ENCODE measurements at regions not wholly inside any gene's neighbourhood (a gene's known extent, or its start where the extent isn't known, plus 50 kb on each side); places are given as distances from the start of the nearest gene placed in this dataset.

- no peaks in the 10 kb centered on the region for H3K4me1 ChIP-seq (ENCODE audit: control insufficient read depth in 2 of 2, insufficient read depth in 2 of 2, low read length in 2 of 2)
- no peak overlapping the region for H3K27ac ChIP-seq (ENCODE audit: low read depth in 2 of 2, low read length in 2 of 2)
- H3K9ac ChIP-seq (ENCODE audit: low read depth in 1 of 2, low read length in 2 of 2): no peak overlapping the region
- H3K4me3 ChIP-seq (ENCODE audit: low read length in 2 of 2): no peak overlapping the region
- H3K27me3 ChIP-seq (ENCODE audit: control insufficient read depth in 2 of 2, insufficient read depth in 2 of 2, low read length in 2 of 2): no peaks in the 10 kb centered on the region
- H3K9me3 ChIP-seq (ENCODE audit: control insufficient read depth in 2 of 2, low read length in 2 of 2): no peaks in the 10 kb centered on the region
- H3K36me3 ChIP-seq (ENCODE audit: control insufficient read depth in 2 of 2, insufficient read depth in 2 of 2, low read length in 2 of 2): no peaks in the 10 kb centered on the region
Measured at GRCh38 chr2:188705191-188705590, 269.0 kb upstream of the COL3A1 start.

- no peaks in the 10 kb centered on the region for H3K27me3 ChIP-seq (ENCODE audit: control insufficient read depth in 2 of 2, insufficient read depth in 2 of 2, low read length in 2 of 2)
- no peaks in the 10 kb centered on the region for H3K9me3 ChIP-seq (ENCODE audit: control insufficient read depth in 2 of 2, low read length in 2 of 2)
- no peaks in the 10 kb centered on the region for H3K36me3 ChIP-seq (ENCODE audit: control insufficient read depth in 2 of 2, insufficient read depth in 2 of 2, low read length in 2 of 2)
- no peak overlapping the region for H3K4me3 ChIP-seq (ENCODE audit: low read length in 2 of 2)
- no peak overlapping the region for H3K9ac ChIP-seq (ENCODE audit: low read depth in 1 of 2, low read length in 2 of 2)
- H3K27ac ChIP-seq (ENCODE audit: low read depth in 2 of 2, low read length in 2 of 2): no peak overlapping the region
- H3K4me1 ChIP-seq (ENCODE audit: control insufficient read depth in 2 of 2, insufficient read depth in 2 of 2, low read length in 2 of 2): no peaks in the 10 kb centered on the region
Measured at GRCh38 chr2:188713961-188714360, 260.2 kb upstream of the COL3A1 start.

GRCh38 chr2:188720811-188721605 lies 253.2 kb upstream of the COL3A1 start:
- no peaks in the 10 kb centered on the region for H3K27me3 ChIP-seq (ENCODE audit: control insufficient read depth in 2 of 2, insufficient read depth in 2 of 2, low read length in 2 of 2)
- H3K27ac ChIP-seq (ENCODE audit: low read depth in 2 of 2, low read length in 2 of 2): no peak overlapping the region
- no peak overlapping the region for H3K9ac ChIP-seq (ENCODE audit: low read depth in 1 of 2, low read length in 2 of 2)
- H3K9me3 ChIP-seq (ENCODE audit: control insufficient read depth in 2 of 2, low read length in 2 of 2): no peaks in the 10 kb centered on the region
- H3K4me1 ChIP-seq (ENCODE audit: control insufficient read depth in 2 of 2, insufficient read depth in 2 of 2, low read length in 2 of 2): no peaks in the 10 kb centered on the region
- no peak overlapping the region for H3K4me3 ChIP-seq (ENCODE audit: low read length in 2 of 2)
- no peaks in the 10 kb centered on the region for H3K36me3 ChIP-seq (ENCODE audit: control insufficient read depth in 2 of 2, insufficient read depth in 2 of 2, low read length in 2 of 2)

- Histone ChIP-seq H3K9ac (ENCODE audit: low read depth in 1 of 2, low read length in 2 of 2) (no peak overlapping the region), H3K27me3 (ENCODE audit: control insufficient read depth in 2 of 2, insufficient read depth in 2 of 2, low read length in 2 of 2) (no peaks in the 10 kb centered on the region), H3K9me3 (ENCODE audit: control insufficient read depth in 2 of 2, low read length in 2 of 2) (no peaks in the 10 kb centered on the region), H3K4me3 (ENCODE audit: low read length in 2 of 2) (no peak overlapping the region), H3K36me3 (ENCODE audit: control insufficient read depth in 2 of 2, insufficient read depth in 2 of 2, low read length in 2 of 2) (no peaks in the 10 kb centered on the region), H3K27ac (ENCODE audit: low read depth in 2 of 2, low read length in 2 of 2) (no peak overlapping the region), H3K4me1 (ENCODE audit: control insufficient read depth in 2 of 2, insufficient read depth in 2 of 2, low read length in 2 of 2) (no peaks in the 10 kb centered on the region)
Measured at GRCh38 chr2:188721784-188722183, 252.4 kb upstream of the COL3A1 start.

- no peak overlapping the region for H3K9ac ChIP-seq (ENCODE audit: low read depth in 1 of 2, low read length in 2 of 2)
- H3K27ac ChIP-seq (ENCODE audit: low read depth in 2 of 2, low read length in 2 of 2): no peak overlapping the region
Measured at GRCh38 chr2:188725746-188726360, 248.3 kb upstream of the COL3A1 start.

GRCh38 chr2:188726626-188727247 lies 247.4 kb upstream of the COL3A1 start:
- no peaks in the 10 kb centered on the region for H3K9me3 ChIP-seq (ENCODE audit: control insufficient read depth in 2 of 2, low read length in 2 of 2)
- H3K9ac ChIP-seq (ENCODE audit: low read depth in 1 of 2, low read length in 2 of 2): no peak overlapping the region
- no peak overlapping the region for H3K4me3 ChIP-seq (ENCODE audit: low read length in 2 of 2)
- no peak overlapping the region for H3K27ac ChIP-seq (ENCODE audit: low read depth in 2 of 2, low read length in 2 of 2)
- H3K4me1 ChIP-seq (ENCODE audit: control insufficient read depth in 2 of 2, insufficient read depth in 2 of 2, low read length in 2 of 2): no peaks in the 10 kb centered on the region
- no peaks in the 10 kb centered on the region for H3K36me3 ChIP-seq (ENCODE audit: control insufficient read depth in 2 of 2, insufficient read depth in 2 of 2, low read length in 2 of 2)
- H3K27me3 ChIP-seq (ENCODE audit: control insufficient read depth in 2 of 2, insufficient read depth in 2 of 2, low read length in 2 of 2): no peaks in the 10 kb centered on the region

More at GRCh38 chr2:188725746-188726360, 248.3 kb upstream of the COL3A1 start:
- H3K36me3 ChIP-seq (ENCODE audit: control insufficient read depth in 2 of 2, insufficient read depth in 2 of 2, low read length in 2 of 2): no peaks in the 10 kb centered on the region
- H3K4me3 ChIP-seq (ENCODE audit: low read length in 2 of 2): no peak overlapping the region
- no peaks in the 10 kb centered on the region for H3K9me3 ChIP-seq (ENCODE audit: control insufficient read depth in 2 of 2, low read length in 2 of 2)
- no peaks in the 10 kb centered on the region for H3K4me1 ChIP-seq (ENCODE audit: control insufficient read depth in 2 of 2, insufficient read depth in 2 of 2, low read length in 2 of 2)
- H3K27me3 ChIP-seq (ENCODE audit: control insufficient read depth in 2 of 2, insufficient read depth in 2 of 2, low read length in 2 of 2): no peaks in the 10 kb centered on the region

- H3K9ac ChIP-seq (ENCODE audit: low read depth in 1 of 2, low read length in 2 of 2): no peak overlapping the region
- H3K9me3 ChIP-seq (ENCODE audit: control insufficient read depth in 2 of 2, low read length in 2 of 2): no peaks in the 10 kb centered on the region
- no peak overlapping the region for H3K4me3 ChIP-seq (ENCODE audit: low read length in 2 of 2)
- H3K27ac ChIP-seq (ENCODE audit: low read depth in 2 of 2, low read length in 2 of 2): no peak overlapping the region
- no peaks in the 10 kb centered on the region for H3K4me1 ChIP-seq (ENCODE audit: control insufficient read depth in 2 of 2, insufficient read depth in 2 of 2, low read length in 2 of 2)
- H3K27me3 ChIP-seq (ENCODE audit: control insufficient read depth in 2 of 2, insufficient read depth in 2 of 2, low read length in 2 of 2): no peaks in the 10 kb centered on the region
- H3K36me3 ChIP-seq (ENCODE audit: control insufficient read depth in 2 of 2, insufficient read depth in 2 of 2, low read length in 2 of 2): no peaks in the 10 kb centered on the region
Measured at GRCh38 chr2:188727846-188728245, 246.3 kb upstream of the COL3A1 start.

- H3K9me3 ChIP-seq (ENCODE audit: control insufficient read depth in 2 of 2, low read length in 2 of 2): no peaks in the 10 kb centered on the region
- H3K27me3 ChIP-seq (ENCODE audit: control insufficient read depth in 2 of 2, insufficient read depth in 2 of 2, low read length in 2 of 2): no peaks in the 10 kb centered on the region
- no peaks in the 10 kb centered on the region for H3K36me3 ChIP-seq (ENCODE audit: control insufficient read depth in 2 of 2, insufficient read depth in 2 of 2, low read length in 2 of 2)
- H3K27ac ChIP-seq (ENCODE audit: low read depth in 2 of 2, low read length in 2 of 2): no peak overlapping the region
- H3K4me1 ChIP-seq (ENCODE audit: control insufficient read depth in 2 of 2, insufficient read depth in 2 of 2, low read length in 2 of 2): no peaks in the 10 kb centered on the region
- no peak overlapping the region for H3K4me3 ChIP-seq (ENCODE audit: low read length in 2 of 2)
- H3K9ac ChIP-seq (ENCODE audit: low read depth in 1 of 2, low read length in 2 of 2): no peak overlapping the region
Measured at GRCh38 chr2:188734691-188735090, 239.5 kb upstream of the COL3A1 start.

- H3K36me3 ChIP-seq (ENCODE audit: control insufficient read depth in 2 of 2, insufficient read depth in 2 of 2, low read length in 2 of 2): no peaks in the 10 kb centered on the region
- H3K4me1 ChIP-seq (ENCODE audit: control insufficient read depth in 2 of 2, insufficient read depth in 2 of 2, low read length in 2 of 2): no peaks in the 10 kb centered on the region
- H3K27ac ChIP-seq (ENCODE audit: low read depth in 2 of 2, low read length in 2 of 2): no peak overlapping the region
- H3K4me3 ChIP-seq (ENCODE audit: low read length in 2 of 2): no peak overlapping the region
- no peak overlapping the region for H3K9ac ChIP-seq (ENCODE audit: low read depth in 1 of 2, low read length in 2 of 2)
- no peaks in the 10 kb centered on the region for H3K27me3 ChIP-seq (ENCODE audit: control insufficient read depth in 2 of 2, insufficient read depth in 2 of 2, low read length in 2 of 2)
- no peaks in the 10 kb centered on the region for H3K9me3 ChIP-seq (ENCODE audit: control insufficient read depth in 2 of 2, low read length in 2 of 2)
Measured at GRCh38 chr2:188746727-188747126, 227.4 kb upstream of the COL3A1 start.

- Histone ChIP-seq H3K4me3 (ENCODE audit: low read length in 2 of 2) (no peak overlapping the region), H3K27me3 (ENCODE audit: control insufficient read depth in 2 of 2, insufficient read depth in 2 of 2, low read length in 2 of 2) (no peaks in the 10 kb centered on the region), H3K36me3 (ENCODE audit: control insufficient read depth in 2 of 2, insufficient read depth in 2 of 2, low read length in 2 of 2) (no peaks in the 10 kb centered on the region)
Measured at GRCh38 chr2:188751816-188752215, 222.4 kb upstream of the COL3A1 start.

More at GRCh38 chr2:188751816-188752215, 222.4 kb upstream of the COL3A1 start:
- no peak overlapping the region for H3K27ac ChIP-seq (ENCODE audit: low read depth in 2 of 2, low read length in 2 of 2)
- H3K4me1 ChIP-seq (ENCODE audit: control insufficient read depth in 2 of 2, insufficient read depth in 2 of 2, low read length in 2 of 2): no peaks in the 10 kb centered on the region
- H3K9me3 ChIP-seq (ENCODE audit: control insufficient read depth in 2 of 2, low read length in 2 of 2): no peaks in the 10 kb centered on the region
- H3K9ac ChIP-seq (ENCODE audit: low read depth in 1 of 2, low read length in 2 of 2): no peak overlapping the region

All from mucosa of rectum (tissue), 2 donors.